ENCODE measurements at regions not wholly inside any gene's neighbourhood (a gene's known extent, or its start where the extent isn't known, plus 50 kb on each side); places are given as distances from the start of the nearest gene placed in this dataset.
"Not testable (repeated sequence)": the region's sequence is repeated elsewhere in the genome, so short reads cannot be mapped to it uniquely, and the experiment has no call there.

DNA sequence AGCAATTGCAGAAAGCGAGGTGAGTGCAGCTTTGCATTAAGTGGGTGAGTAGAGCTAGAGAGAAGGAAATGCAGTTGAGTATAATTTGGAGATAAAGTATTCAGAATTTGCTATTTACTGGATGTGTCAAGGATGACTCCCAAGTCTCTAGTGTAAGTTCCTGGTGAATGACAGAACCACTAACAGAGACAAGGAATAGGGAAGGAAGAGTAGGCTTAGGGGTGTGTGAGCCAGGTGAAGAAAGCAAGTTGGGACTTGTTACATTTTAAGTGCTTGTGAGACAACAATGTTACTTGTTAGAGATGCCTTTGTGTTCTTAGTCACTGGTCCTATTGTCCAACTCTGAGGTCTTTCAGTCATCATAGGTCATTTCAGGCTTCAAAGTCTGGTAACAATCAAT is 70.8 kb downstream of the TBC1D26 start:
- ATAC-seq; DNase-seq (ENCODE audit: low spot score); intact Hi-C loops (cut with DNase I): not testable (repeated sequence)

DNA sequence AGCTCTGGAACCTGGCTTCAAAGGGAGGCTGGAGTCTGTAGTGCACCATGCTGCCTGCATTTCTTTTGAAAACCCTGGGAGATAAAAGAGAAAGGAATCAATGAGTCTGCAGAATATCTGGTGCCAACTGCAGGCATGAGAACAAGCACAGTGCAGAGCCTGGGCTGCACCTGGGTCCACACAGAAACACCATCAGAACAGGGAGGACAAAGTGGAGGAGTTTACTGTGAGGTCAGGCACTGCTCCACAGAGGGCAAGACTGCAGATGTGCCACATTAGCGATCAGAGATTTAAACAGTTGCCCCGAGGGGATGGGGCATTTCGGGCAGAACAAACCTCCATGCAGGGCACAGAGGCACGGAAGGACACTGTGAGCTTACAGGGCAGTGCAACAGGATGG is 74.7 kb downstream of the TBC1D26 start:
- intact Hi-C loops (cut with DNase I); DNase-seq (ENCODE audit: low spot score); ATAC-seq: not testable (repeated sequence)

- DNase-seq (ENCODE audit: low spot score); intact Hi-C loops (cut with DNase I); ATAC-seq: not testable (repeated sequence)
These were observed 81.3 kb downstream of the TBC1D26 start for GRCh38 chr17:15813388-15813787.

- intact Hi-C loops (cut with DNase I); DNase-seq (ENCODE audit: low spot score); ATAC-seq: not testable (repeated sequence)
These were observed 81.9 kb downstream of the TBC1D26 start for GRCh38 chr17:15814003-15814402.

DNA sequence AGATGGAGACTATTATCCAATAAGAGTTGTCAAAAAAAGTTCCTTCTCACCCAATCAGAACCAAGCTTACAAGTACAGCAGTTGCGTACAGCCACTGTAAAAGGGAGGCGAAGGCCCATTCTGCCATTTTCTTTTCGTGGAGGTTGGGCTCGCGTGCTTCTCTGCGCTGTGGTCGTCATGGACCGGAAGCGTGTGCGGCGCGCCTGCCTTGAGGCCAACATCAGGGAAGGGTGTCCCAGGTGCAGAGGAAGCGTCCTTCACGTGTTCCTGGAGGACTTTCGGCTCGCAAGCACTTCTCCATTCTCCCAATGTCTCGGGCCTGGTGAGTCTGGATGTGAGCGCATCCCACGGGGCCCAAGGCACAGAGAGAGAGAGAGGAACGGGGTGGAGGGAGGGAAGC is 85.8 kb downstream of the TBC1D26 start:
- DNase-seq (ENCODE audit: low spot score); ATAC-seq; intact Hi-C loops (cut with DNase I): not testable (repeated sequence)

DNA sequence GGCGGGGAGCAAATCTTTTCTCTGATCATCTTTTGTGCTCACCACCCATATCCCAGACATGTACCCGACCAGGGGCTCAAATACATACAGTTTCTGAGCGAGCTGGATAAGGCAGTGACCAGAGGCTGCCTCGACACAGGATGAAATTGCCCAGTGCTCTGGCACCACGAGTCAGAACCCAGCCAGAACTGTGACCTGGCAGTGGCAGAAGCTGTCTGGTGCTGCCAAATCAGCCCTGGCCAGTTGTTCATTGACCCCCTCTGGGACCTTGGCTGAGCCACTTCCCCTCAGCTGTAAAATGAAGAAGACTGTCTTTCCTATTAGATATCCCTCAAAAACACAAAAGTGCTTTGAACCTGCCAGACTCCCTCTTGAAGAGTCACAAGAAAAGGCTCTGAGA is 90.2 kb downstream of the TBC1D26 start:
- DNase-seq (ENCODE audit: low spot score); ATAC-seq; intact Hi-C loops (cut with DNase I): not testable (repeated sequence)

DNA sequence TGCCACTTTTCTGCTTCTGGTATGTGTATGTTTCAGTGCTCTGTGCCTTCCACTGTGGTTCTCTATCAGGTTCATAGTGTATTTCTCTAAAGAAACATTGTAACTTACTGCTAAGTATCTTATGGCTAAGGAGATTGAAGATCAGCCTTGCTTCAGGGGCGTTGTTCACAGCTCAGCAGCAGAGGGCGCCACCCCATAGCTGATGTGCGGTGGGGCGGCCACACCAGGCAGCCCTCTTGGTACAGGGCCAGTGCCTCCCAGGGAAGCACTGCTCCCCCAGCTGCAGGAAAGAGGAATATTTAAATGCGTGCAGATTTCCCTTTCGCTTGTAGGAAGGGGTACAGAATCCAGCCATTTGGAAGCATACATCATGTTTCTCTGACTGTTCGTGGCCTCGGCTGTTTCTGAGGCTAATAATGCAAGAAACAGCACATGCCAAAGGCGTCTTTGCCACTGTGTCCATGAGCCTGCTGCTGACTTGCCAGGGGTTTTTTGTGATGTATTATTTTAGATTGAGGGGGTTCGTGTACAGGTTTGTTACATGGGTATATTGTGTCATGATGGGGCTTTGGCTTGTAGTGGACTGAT is 96.7 kb downstream of the TBC1D26 start:
- intact Hi-C loops (cut with DNase I) = not testable (repeated sequence)
- DNase-seq (ENCODE audit: low spot score) (peak; percentile 89), ATAC-seq (peak; percentile 98)

DNA sequence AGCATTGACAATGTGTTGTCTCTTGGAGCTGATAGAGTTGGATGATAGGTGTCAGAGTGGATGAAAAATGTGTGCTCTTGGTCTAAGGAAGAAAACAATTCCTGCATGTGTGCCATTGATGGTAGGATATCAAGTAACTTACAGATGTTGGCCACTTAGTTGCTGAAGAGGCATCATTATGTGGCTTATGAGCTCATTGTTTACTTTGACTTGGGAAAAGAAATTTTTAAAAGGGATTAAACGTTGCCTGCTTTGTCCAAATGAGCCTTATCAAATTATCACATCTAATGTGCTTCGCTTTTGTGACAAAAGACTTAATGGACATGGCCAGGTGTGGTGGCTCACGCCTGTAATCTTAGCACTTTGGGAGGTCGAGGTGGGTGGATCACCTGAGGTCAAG is 98.1 kb downstream of the TBC1D26 start:
- DNase-seq (ENCODE audit: low spot score); ATAC-seq; intact Hi-C loops (cut with DNase I): not testable (repeated sequence)

DNA sequence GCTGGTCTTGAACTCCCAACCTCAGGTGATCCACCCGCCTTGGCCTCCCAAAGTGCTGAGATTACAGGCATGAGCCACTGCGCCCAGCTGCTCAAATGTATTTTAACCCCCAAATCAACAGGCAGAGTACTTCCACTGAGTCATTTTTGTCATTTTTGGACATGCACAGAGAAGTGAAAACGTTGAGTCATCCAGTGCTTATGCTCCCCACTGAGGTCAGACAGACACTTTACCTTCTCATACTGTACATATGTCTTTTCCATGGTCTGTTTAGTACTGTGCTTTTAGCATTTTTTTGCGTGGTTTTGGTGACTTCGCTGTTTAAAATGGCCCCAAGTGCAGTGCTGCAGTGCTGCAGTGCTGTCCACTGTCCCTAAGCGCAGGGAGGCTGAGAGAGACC is 99.1 kb downstream of the TBC1D26 start:
- ATAC-seq; DNase-seq (ENCODE audit: low spot score); intact Hi-C loops (cut with DNase I): not testable (repeated sequence)

DNA sequence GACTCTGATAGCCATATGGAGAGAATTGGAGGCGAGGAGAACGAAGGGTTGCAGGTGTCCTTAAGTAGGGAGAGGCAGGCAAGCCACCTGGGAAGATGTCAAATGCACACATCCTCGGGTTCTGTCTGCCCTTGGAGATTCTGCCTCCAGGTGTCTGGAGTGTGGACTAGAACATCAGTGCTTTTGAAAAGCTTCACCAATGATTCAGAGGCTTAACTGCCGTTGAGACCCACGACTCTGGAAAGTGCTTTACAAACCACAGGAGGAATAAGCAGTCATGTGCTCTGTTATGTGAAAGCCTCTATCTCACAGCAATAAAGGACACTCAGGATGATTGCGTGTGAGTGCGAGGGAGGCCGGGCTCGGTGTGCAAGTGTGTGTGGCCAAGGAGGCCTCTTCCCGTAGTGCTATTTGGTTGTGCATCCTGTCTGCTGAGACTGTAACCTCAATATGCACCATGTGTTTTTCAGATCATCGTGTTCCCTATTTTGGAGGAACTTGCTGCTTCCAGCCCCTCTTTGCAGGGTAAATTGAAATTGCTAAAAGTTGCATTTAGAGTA is 100.9 kb downstream of the TBC1D26 start:
- intact Hi-C loops (cut with DNase I); ATAC-seq; DNase-seq (ENCODE audit: low spot score): not testable (repeated sequence)

GRCh38 chr17:15833890-15834289 is 101.8 kb downstream of the TBC1D26 start:
- DNase-seq (ENCODE audit: low spot score); ATAC-seq; intact Hi-C loops (cut with DNase I): not testable (repeated sequence)

DNA sequence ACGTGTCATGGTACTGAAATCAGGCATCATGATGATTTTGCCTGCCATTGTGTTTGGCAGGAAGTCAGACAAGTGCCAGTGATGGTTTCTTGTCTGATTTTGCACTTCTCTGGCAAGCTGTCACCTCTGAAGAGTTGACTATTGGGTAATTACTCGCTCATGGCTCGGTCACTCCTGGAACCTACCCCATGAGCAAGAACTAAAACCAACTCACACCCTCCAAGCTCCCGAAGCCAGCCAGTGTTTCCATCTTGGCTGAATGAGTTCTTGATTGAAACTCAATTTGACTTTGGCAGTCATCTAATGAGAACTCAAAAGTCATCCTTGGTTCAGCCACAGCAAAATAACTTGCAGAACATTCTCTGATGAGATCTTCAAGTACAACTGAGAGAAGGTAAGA is 103.4 kb downstream of the TBC1D26 start:
- intact Hi-C loops (cut with DNase I); ATAC-seq; DNase-seq (ENCODE audit: low spot score): not testable (repeated sequence)

- ATAC-seq; intact Hi-C loops (cut with DNase I): not testable (repeated sequence)
These were observed 104.3 kb downstream of the TBC1D26 start for GRCh38 chr17:15836249-15836982.

DNA sequence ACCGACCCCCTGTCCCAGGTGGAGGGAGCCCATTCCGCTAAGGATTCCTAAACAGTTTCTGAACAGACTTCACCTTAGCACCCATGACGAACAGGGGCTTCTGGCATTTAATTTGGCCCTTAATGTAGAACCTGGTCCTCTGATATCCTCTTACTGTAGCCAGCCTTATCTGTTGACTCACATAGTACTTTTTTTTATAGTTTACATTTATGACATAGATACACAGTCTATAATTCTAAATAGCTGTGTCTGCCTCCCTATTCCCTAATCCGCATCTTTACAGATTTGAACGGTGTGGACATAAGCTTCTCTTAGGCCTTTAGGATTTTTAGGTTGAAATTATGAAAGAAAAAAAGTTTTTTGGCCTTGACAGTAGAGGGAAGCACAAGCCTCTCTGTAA is 104.9 kb downstream of the TBC1D26 start:
- intact Hi-C loops (cut with DNase I); ATAC-seq; DNase-seq (ENCODE audit: low spot score): not testable (repeated sequence)

More at GRCh38 chr17:15836249-15836982, 104.3 kb downstream of the TBC1D26 start:
- DNase-seq (ENCODE audit: low spot score) = not testable (repeated sequence)

DNA sequence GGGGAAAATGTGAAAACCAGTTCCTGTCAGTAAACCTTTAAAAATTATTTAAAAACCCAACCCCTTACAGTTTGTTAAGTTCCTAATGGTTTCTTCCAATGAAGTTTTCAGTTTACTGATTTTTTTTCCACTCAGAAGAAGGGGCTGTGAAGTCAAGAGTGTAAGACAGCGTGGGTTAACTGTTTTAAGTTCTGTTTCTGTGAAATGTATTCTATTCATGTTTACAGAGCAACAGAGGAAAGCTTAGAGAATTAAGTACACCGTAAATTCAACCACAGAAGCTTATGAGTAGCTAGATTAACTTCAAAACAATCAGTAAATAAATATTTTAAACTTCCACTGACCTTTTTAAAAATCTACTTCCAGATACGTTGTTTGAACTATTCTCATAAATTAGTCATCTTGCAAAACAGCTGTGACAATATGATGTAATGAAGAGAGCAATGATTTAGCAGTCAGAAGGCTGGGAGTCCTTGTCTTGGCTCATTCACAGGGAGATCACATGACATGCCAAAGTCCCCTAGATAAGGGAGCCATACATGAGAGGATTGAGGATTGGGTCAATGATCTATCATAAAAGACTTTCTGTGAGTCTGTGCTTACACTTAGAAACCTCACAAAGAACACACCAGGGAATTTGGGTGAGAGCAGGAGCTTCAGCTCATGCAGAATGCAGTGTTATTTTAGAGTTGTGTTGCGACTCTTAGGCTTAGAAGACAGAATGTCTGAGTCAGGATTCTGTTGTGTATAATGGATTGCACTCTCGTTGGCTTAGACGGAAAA is 97.3 kb upstream of the ADORA2B start:
- ATAC-seq = peak; percentile 86
- DNase-seq (ENCODE audit: low spot score); intact Hi-C loops (cut with DNase I): not testable (repeated sequence)

GRCh38 chr17:15849054-15849453 is 95.9 kb upstream of the ADORA2B start:
- DNase-seq (ENCODE audit: low spot score); intact Hi-C loops (cut with DNase I): not testable (repeated sequence)
- peak; percentile 74 for ATAC-seq

DNA sequence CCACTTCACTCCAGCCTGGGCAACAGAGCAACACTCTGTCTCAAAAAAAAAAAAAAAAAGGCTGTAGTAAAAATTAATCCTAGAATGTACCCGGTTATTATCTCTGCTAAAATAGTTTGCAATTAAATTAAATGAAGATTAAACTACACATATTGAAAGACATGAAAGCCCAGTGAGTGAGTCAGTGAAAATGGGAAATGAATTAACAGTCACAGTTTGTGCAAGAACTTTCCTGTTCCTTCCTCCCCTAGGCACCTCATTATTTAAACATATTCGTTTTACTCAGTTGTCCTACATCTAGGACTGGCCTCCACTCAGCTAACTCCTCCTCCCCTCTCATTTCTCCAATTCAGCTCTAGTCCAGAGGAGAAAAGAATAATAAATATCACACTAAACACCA is 94.9 kb upstream of the ADORA2B start:
- ATAC-seq; DNase-seq (ENCODE audit: low spot score); intact Hi-C loops (cut with DNase I): not testable (repeated sequence)

- DNase-seq (ENCODE audit: low spot score); ATAC-seq; intact Hi-C loops (cut with DNase I): not testable (repeated sequence)
These were observed 94.2 kb upstream of the ADORA2B start for GRCh38 chr17:15850687-15851086.

GRCh38 chr17:15852863-15853262 is 92.1 kb upstream of the ADORA2B start:
- DNase-seq (ENCODE audit: low spot score); ATAC-seq; intact Hi-C loops (cut with DNase I): not testable (repeated sequence)

Measured in sciatic nerve (tissue), 2 donors.